ENCODE measurements at regions not wholly inside any gene's neighbourhood (a gene's known extent, or its start where the extent isn't known, plus 50 kb on each side); places are given as distances from the start of the nearest gene placed in this dataset.
"Not testable (repeated sequence)": the region's sequence is repeated elsewhere in the genome, so short reads cannot be mapped to it uniquely, and the experiment has no call there.

DNA sequence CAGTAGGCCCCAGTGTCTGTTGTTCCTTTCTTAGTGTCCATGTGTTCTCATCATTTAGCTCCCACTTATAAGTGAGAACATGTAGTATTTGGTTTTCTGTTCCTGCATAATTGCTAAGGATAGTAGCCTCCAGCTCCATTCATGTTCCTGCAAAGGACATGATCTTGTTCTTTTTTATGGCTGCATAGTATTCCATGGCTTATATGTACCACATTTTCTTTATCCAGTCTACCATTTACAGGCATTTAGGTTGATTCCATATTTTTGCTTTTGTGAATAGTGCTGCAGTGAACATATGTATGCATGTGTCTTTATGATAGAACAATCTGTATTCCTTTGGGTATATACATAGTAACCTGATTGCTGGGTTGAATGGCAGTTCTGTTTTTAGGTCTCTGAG, 134.4 kb upstream of the MON1B start:
- H3K4me3 ChIP-seq (ENCODE audit: low read length); H3K4me1 ChIP-seq (ENCODE audit: insufficient read depth, low read length); H3K9ac ChIP-seq (ENCODE audit: low read depth, low read length); H3K27me3 ChIP-seq (ENCODE audit: insufficient read depth, low read length); H3K36me3 ChIP-seq (ENCODE audit: insufficient read depth, low read depth, low read length); H3K9me3 ChIP-seq (ENCODE audit: insufficient read depth, low read depth, low read length); H3K27ac ChIP-seq (ENCODE audit: low read length): not testable (repeated sequence)

DNA sequence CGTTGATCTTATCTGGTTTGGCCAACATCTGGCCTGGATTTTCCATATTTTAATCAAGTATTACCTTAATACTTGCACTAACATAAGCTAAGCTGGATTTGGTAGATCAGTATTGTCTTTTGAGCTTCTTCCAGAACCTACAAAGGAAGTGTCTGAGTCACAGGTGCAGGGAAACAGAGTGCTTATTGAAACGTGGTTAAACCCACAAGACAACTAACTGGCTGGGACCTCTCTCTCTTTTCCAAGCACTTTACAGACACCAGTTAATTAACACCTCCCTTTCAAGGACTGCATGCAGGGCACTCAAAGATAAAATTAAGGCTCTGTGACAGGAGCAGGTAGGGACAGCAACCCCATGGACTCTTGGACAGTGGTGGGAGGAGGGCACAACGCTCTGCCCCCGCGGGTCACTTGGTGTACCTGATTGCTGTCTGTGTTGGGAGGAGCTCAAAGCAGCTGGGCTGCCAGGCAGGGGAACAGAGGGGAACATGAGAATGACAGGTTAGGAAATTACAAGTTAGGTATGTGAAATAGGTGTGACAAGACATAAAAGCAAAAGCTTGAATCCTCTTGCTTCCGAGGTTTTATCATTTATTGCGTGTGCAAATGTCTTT, 133.7 kb upstream of the MON1B start:
- H3K4me3 ChIP-seq (ENCODE audit: low read length), result no peak overlapping the region
- H3K4me1 ChIP-seq (ENCODE audit: insufficient read depth, low read length), result no peaks in the 10 kb centered on the region
- H3K9ac ChIP-seq (ENCODE audit: low read depth, low read length), result no peak overlapping the region
- H3K27me3 ChIP-seq (ENCODE audit: insufficient read depth, low read length), result no peaks in the 10 kb centered on the region
- H3K36me3 ChIP-seq (ENCODE audit: insufficient read depth, low read depth, low read length), result no peaks in the 10 kb centered on the region
- H3K9me3 ChIP-seq (ENCODE audit: insufficient read depth, low read depth, low read length), result no peaks in the 10 kb centered on the region
- H3K27ac ChIP-seq (ENCODE audit: low read length), result no peak overlapping the region

DNA sequence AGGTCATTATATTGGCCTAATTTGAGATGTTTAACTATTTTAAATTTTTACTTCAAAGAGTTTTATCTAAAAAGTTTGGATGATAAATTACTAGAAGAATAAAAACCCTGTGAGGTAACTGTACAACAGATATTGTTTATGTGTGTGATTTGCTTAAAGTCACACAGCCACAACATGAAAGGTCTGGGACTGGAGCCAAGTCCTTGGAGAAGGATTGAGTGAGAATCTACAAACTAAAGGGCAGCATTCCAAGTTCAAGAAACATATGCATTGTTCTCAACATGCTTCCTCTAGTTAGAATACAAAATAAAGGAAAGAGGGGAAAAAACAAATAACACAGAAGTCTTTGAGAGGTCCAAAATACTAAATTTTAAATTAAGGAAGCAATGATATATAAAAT, 131.5 kb upstream of the MON1B start:
- H3K9ac ChIP-seq (ENCODE audit: low read depth, low read length), result no peak overlapping the region
- H3K36me3 ChIP-seq (ENCODE audit: insufficient read depth, low read depth, low read length), result no peaks in the 10 kb centered on the region
- no peaks in the 10 kb centered on the region for H3K9me3 ChIP-seq (ENCODE audit: insufficient read depth, low read depth, low read length)
- no peak overlapping the region for H3K27ac ChIP-seq (ENCODE audit: low read length)
- no peak overlapping the region for H3K4me3 ChIP-seq (ENCODE audit: low read length)
- no peaks in the 10 kb centered on the region for H3K27me3 ChIP-seq (ENCODE audit: insufficient read depth, low read length)
- peaks cover 6% of the 10 kb centered on the region; the same call in 1 of the 2 replicates for H3K4me1 ChIP-seq (ENCODE audit: insufficient read depth, low read length)

DNA sequence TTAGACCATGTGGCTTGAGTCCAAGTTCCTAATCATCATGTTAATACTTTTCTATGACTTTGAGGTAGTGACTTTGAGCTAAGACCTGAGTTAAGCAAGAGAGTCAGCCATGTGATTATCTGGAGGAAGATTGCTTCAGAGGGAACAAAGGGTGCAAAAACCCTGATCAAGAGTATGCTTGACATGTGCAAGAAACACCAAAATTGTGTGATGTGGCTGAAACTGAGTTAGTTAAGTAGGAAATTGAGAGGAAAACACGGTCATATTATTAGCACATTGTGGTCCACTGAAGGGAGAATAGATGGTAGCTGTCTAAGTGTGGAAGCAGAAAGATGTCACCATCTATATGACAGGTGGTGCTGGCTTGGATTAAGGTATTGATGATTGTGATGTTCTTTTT, 130.4 kb upstream of the MON1B start:
- Histone ChIP-seq H3K27me3 (ENCODE audit: insufficient read depth, low read length) (no peaks in the 10 kb centered on the region), H3K4me3 (ENCODE audit: low read length) (no peak overlapping the region), H3K9me3 (ENCODE audit: insufficient read depth, low read depth, low read length) (no peaks in the 10 kb centered on the region), H3K27ac (ENCODE audit: low read length) (no peak overlapping the region), H3K9ac (ENCODE audit: low read depth, low read length) (no peak overlapping the region), H3K36me3 (ENCODE audit: insufficient read depth, low read depth, low read length) (no peaks in the 10 kb centered on the region), H3K4me1 (ENCODE audit: insufficient read depth, low read length) (peaks cover 6% of the 10 kb centered on the region; the same call in 1 of the 2 replicates)

DNA sequence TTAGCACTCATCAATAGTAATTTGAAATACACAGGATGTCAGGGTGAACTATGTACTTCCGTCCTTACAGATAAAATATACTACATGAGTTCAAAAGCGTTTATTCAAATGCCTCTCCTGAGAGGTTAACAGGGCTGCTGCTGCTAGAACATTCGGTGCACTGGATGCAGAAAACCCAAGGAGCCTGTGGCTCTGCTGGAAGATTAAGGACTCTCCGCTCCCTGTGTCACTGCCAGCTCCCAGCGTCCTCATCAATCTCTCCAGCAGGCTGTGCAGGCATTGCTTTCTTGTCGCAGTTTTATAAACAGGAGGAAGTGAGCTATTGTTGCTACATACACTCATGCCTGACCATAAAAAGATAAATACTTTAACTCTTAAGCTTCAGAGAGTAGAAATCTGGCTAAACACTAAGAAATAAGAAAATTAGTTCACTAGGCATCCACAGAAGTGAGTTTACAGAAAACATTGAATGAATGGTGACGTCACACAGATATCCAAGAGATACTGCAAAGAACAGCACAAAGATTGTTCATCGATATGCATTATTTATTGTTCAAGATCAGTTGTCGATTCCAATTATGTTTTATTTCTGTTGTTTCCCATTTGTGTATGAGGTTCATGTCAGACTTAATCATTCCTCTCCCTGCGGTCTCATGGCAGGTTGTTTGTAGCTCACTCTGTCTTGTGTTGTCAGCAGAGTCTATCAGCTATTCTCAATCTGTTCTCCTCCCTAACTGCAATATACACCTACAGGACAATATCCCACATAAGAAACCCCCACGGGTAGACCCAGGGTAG, 127.9 kb upstream of the MON1B start:
- Histone ChIP-seq H3K9me3 (ENCODE audit: insufficient read depth, low read depth, low read length) (no peaks in the 10 kb centered on the region), H3K36me3 (ENCODE audit: insufficient read depth, low read depth, low read length) (no peaks in the 10 kb centered on the region), H3K9ac (ENCODE audit: low read depth, low read length) (no peak overlapping the region), H3K4me1 (ENCODE audit: insufficient read depth, low read length) (peaks cover 6% of the 10 kb centered on the region; the same call in 1 of the 2 replicates), H3K4me3 (ENCODE audit: low read length) (no peak overlapping the region), H3K27ac (ENCODE audit: low read length) (no peak overlapping the region), H3K27me3 (ENCODE audit: insufficient read depth, low read length) (no peaks in the 10 kb centered on the region)

DNA sequence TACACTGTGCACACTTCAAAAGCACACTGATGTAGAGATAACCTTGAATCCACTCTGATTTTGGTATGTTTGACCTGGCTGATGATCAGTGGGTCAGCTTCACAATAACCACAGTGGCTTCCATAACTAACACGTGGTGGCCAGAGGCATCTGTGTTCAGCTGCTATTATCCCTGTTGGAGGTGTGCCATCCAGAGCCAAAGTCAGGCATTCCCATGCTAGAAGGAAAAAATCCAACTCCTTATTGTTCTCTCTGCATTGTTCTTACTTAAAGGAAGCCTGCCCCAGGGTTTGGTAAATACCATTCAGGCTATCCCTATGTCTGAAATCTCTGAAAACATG, 127.3 kb upstream of the MON1B start:
- no peak overlapping the region for H3K4me3 ChIP-seq (ENCODE audit: low read length)
- H3K27me3 ChIP-seq (ENCODE audit: insufficient read depth, low read length), result no peaks in the 10 kb centered on the region
- no peaks in the 10 kb centered on the region for H3K36me3 ChIP-seq (ENCODE audit: insufficient read depth, low read depth, low read length)
- H3K4me1 ChIP-seq (ENCODE audit: insufficient read depth, low read length), result peaks cover 6% of the 10 kb centered on the region; the same call in 1 of the 2 replicates
- no peak overlapping the region for H3K27ac ChIP-seq (ENCODE audit: low read length)
- H3K9me3 ChIP-seq (ENCODE audit: insufficient read depth, low read depth, low read length), result no peaks in the 10 kb centered on the region
- H3K9ac ChIP-seq (ENCODE audit: low read depth, low read length), result no peak overlapping the region

DNA sequence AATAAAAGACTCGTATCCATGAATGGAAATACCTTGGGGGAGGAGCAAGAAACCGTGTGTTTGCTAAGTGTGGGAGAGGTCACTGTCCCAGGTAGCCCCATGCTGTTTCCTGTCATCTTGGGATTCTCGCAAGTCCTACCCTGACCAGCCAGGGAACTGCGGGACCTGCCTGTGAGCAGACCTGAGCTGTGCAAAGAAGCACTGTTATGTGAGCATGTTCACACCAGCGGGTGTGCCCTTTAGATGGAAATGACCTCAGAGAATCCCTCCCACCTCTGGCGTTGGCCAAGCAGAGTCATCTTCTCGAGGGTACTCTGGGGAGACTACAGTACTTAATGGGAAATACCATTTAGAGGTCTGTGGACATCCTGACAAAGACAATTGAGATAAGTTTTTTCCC, 127.0 kb upstream of the MON1B start:
- Histone ChIP-seq H3K9me3 (ENCODE audit: insufficient read depth, low read depth, low read length) (no peaks in the 10 kb centered on the region), H3K27ac (ENCODE audit: low read length) (no peak overlapping the region), H3K36me3 (ENCODE audit: insufficient read depth, low read depth, low read length) (no peaks in the 10 kb centered on the region), H3K4me3 (ENCODE audit: low read length) (no peak overlapping the region), H3K9ac (ENCODE audit: low read depth, low read length) (no peak overlapping the region), H3K4me1 (ENCODE audit: insufficient read depth, low read length) (peaks cover 6% of the 10 kb centered on the region; the same call in 1 of the 2 replicates), H3K27me3 (ENCODE audit: insufficient read depth, low read length) (no peaks in the 10 kb centered on the region)

DNA sequence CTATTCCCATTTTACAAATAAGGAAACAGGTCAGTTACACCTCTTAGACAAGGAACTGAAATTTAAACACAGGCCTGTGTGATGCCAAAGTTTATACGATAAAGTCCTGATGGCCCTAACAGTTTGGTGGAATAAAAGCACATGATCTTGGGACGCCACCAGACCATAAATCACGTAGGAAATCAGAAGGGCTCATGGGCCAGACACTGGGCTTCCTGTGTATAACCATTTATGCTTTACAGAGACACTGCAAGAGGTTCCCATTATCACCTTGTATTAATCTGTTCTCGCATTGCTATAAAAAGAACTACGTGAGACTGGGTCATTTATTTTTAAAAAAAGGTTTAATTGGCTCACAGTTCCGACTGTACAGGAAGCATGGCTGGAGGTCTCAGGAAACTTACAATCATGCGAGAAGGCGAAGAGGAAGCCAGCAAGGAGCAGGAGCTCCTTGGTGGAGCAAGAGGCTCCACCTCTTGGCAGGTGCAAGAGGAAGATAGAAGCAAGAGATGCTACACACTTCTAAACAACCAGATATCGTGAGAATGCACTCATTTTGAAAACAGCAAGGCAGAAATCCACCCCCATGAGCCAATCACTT, 124.0 kb upstream of the MON1B start:
- Histone ChIP-seq H3K36me3 (ENCODE audit: insufficient read depth, low read depth, low read length) (no peaks in the 10 kb centered on the region), H3K4me3 (ENCODE audit: low read length) (no peak overlapping the region), H3K27ac (ENCODE audit: low read length) (no peak overlapping the region), H3K9me3 (ENCODE audit: insufficient read depth, low read depth, low read length) (no peaks in the 10 kb centered on the region), H3K4me1 (ENCODE audit: insufficient read depth, low read length) (peaks cover 14% of the 10 kb centered on the region; the same call in 1 of the 2 replicates), H3K27me3 (ENCODE audit: insufficient read depth, low read length) (no peaks in the 10 kb centered on the region), H3K9ac (ENCODE audit: low read depth, low read length) (no peak overlapping the region)

DNA sequence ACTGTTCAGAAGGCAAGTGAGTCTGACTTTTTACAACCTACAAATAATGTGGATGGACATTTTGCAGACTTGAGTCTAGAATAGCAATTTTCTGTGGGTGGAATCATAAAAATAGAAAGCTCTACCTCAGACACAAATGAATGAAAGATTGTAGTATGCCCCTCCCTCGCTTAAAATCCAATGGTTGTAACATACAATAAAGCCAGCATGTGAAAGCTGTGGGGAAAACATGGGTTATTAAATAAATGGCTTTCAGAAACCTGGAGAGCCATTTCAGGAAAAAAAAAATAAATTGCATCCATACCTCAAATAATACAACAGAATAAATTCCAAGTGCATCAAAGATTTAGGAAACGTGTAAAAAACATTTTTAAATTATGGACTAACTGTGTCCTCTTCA, 123.1 kb upstream of the MON1B start:
- Histone ChIP-seq H3K27ac (ENCODE audit: low read length) (no peak overlapping the region), H3K9me3 (ENCODE audit: insufficient read depth, low read depth, low read length) (no peaks in the 10 kb centered on the region), H3K4me1 (ENCODE audit: insufficient read depth, low read length) (peaks cover 14% of the 10 kb centered on the region; the same call in 1 of the 2 replicates), H3K36me3 (ENCODE audit: insufficient read depth, low read depth, low read length) (no peaks in the 10 kb centered on the region), H3K27me3 (ENCODE audit: insufficient read depth, low read length) (no peaks in the 10 kb centered on the region), H3K4me3 (ENCODE audit: low read length) (no peak overlapping the region), H3K9ac (ENCODE audit: low read depth, low read length) (no peak overlapping the region)

DNA sequence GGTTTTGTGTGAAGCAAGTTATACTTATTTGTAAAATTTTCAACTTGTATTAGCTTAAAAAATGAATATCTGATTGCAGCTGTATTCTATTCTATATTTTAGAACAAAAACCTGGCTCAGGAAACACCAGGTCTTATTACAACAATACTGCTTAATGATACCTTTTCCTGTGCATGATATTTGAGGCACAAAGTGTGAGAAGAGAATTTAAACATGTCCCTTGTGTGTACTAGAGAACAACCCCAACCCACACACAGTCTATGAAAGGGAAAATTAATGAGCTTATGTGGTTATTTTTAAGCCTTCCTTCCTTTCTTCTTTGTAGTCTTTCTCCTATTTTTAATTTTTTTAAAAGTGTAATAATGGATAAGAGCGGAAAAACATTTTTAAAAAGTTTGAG, 122.6 kb upstream of the MON1B start:
- no peak overlapping the region for H3K9ac ChIP-seq (ENCODE audit: low read depth, low read length)
- H3K9me3 ChIP-seq (ENCODE audit: insufficient read depth, low read depth, low read length), result no peaks in the 10 kb centered on the region
- no peak overlapping the region for H3K27ac ChIP-seq (ENCODE audit: low read length)
- peaks cover 14% of the 10 kb centered on the region; the same call in 1 of the 2 replicates for H3K4me1 ChIP-seq (ENCODE audit: insufficient read depth, low read length)
- no peak overlapping the region for H3K4me3 ChIP-seq (ENCODE audit: low read length)
- no peaks in the 10 kb centered on the region for H3K27me3 ChIP-seq (ENCODE audit: insufficient read depth, low read length)
- no peaks in the 10 kb centered on the region for H3K36me3 ChIP-seq (ENCODE audit: insufficient read depth, low read depth, low read length)

DNA sequence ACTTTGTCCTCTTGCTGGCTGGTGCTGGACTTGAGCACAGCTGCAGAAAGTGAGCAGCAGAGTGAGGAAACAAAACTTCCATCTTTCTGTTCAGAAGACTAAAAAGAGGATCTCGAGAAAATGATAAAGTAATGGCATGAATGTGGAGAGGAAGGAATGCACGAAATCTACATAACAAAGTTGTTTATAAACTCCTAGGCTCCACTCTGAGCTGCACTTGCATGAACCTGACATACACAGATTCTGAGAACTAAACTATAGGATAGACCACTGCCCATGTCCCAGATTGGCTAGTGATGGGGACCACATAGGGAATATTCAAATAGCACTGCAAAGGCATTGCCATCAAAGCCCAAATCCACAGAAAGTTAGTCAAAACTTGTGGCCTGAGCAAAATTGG, 121.1 kb upstream of the MON1B start:
- Histone ChIP-seq H3K4me3 (ENCODE audit: low read length) (no peak overlapping the region), H3K27me3 (ENCODE audit: insufficient read depth, low read length) (no peaks in the 10 kb centered on the region), H3K36me3 (ENCODE audit: insufficient read depth, low read depth, low read length) (no peaks in the 10 kb centered on the region), H3K4me1 (ENCODE audit: insufficient read depth, low read length) (peaks cover 8% of the 10 kb centered on the region; the same call in 1 of the 2 replicates), H3K27ac (ENCODE audit: low read length) (no peak overlapping the region), H3K9me3 (ENCODE audit: insufficient read depth, low read depth, low read length) (no peaks in the 10 kb centered on the region), H3K9ac (ENCODE audit: low read depth, low read length) (no peak overlapping the region)

DNA sequence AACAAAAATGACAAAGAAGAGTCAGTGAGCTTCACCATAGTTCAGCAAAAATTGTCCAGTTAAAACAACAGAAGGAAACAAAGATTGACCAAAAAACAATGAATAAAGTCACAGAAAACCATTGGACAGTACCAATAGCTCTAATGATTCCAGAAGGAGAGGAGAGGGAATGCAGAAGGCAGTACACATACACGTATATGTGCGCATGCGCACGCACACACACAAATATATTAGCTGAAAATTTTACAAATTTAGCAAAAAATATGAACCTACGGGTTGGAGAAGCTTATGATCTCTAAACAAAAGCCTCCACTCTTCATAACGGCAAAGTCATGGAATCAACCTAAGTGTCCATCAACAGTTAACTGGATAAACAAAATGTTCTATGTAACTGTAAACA, 120.3 kb upstream of the MON1B start:
- Histone ChIP-seq H3K4me1 (ENCODE audit: insufficient read depth, low read length) (peaks cover 8% of the 10 kb centered on the region; the same call in 1 of the 2 replicates), H3K27me3 (ENCODE audit: insufficient read depth, low read length) (no peaks in the 10 kb centered on the region), H3K27ac (ENCODE audit: low read length) (no peak overlapping the region), H3K36me3 (ENCODE audit: insufficient read depth, low read depth, low read length) (no peaks in the 10 kb centered on the region), H3K4me3 (ENCODE audit: low read length) (no peak overlapping the region), H3K9me3 (ENCODE audit: insufficient read depth, low read depth, low read length) (no peaks in the 10 kb centered on the region), H3K9ac (ENCODE audit: low read depth, low read length) (no peak overlapping the region)

Data from iPS-20b (cell line).